C4-2B (cell line): ENCODE measurements at regions not wholly inside any gene's neighbourhood (a gene's known extent, or its start where the extent isn't known, plus 50 kb on each side); places are given as distances from the start of the nearest gene placed in this dataset.

ENCODE experiments used
- ZFX ChIP-seq: fragments of 450-650 bp; IDR thresholded peaks from 2 replicates; pipeline ENCODE4 v1.6.1; 2017
- TF ChIP-seq, protein P1 (sequence below): fragments of 450-650 bp; conservative IDR thresholded peaks from 2 replicates; pipeline ENCODE4 v1.5.1; 2017; ENCODE audit warnings: mild to moderate bottlenecking

DNA sequence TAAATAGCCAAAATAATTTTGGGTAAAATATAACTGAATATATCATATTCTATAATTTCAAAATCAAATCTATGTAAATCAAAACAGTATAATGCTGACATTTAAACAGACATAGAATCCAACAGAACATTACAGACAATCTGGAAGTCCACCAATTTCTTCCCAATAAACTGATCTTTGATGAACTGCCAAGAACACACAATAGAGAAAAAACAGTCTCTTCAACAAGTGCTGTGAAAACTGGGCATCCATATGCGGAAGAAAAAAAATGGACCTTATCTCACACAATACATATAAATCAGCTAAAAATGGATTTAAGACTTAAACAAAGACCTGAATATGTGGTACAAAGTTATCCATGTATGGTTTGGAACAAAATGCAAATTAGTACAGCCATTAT is 1022.7 kb downstream of the TMEM121 start:
- TF ChIP-seq, protein P1, sequence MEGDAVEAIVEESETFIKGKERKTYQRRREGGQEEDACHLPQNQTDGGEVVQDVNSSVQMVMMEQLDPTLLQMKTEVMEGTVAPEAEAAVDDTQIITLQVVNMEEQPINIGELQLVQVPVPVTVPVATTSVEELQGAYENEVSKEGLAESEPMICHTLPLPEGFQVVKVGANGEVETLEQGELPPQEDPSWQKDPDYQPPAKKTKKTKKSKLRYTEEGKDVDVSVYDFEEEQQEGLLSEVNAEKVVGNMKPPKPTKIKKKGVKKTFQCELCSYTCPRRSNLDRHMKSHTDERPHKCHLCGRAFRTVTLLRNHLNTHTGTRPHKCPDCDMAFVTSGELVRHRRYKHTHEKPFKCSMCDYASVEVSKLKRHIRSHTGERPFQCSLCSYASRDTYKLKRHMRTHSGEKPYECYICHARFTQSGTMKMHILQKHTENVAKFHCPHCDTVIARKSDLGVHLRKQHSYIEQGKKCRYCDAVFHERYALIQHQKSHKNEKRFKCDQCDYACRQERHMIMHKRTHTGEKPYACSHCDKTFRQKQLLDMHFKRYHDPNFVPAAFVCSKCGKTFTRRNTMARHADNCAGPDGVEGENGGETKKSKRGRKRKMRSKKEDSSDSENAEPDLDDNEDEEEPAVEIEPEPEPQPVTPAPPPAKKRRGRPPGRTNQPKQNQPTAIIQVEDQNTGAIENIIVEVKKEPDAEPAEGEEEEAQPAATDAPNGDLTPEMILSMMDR, result no peak
- TF ChIP-seq ZFX, result no peak
